ENCODE measurements at regions not wholly inside any gene's neighbourhood (a gene's known extent, or its start where the extent isn't known, plus 50 kb on each side); places are given as distances from the start of the nearest gene placed in this dataset.

- Mint-ChIP-seq H3K36me3 (no peaks in the 10 kb centered on the region), H3K27ac (no peak overlapping the region), H3K4me1 (no peaks in the 10 kb centered on the region), H3K27me3 (peaks cover 9% of the 10 kb centered on the region), H3K4me3 (no peak overlapping the region), H3K9me3 (no peaks in the 10 kb centered on the region)
- ATAC-seq, result no peak
These were observed 156.7 kb upstream of the BACE2 start for GRCh38 chr21:41011098-41011731.

- ATAC-seq, result no peak
- Mint-ChIP-seq H3K27ac (no peak overlapping the region), H3K27me3 (peaks cover 9% of the 10 kb centered on the region), H3K36me3 (no peaks in the 10 kb centered on the region), H3K4me1 (no peaks in the 10 kb centered on the region), H3K9me3 (no peaks in the 10 kb centered on the region), H3K4me3 (no peak overlapping the region)
These were observed 156.0 kb upstream of the BACE2 start for GRCh38 chr21:41011951-41012366.

GRCh38 chr21:41012425-41012824, 155.5 kb upstream of the BACE2 start:
- Mint-ChIP-seq H3K27me3 (peaks cover 9% of the 10 kb centered on the region), H3K9me3 (no peaks in the 10 kb centered on the region), H3K4me1 (no peaks in the 10 kb centered on the region), H3K4me3 (no peak overlapping the region), H3K36me3 (no peaks in the 10 kb centered on the region), H3K27ac (no peak overlapping the region)
- no peak for ATAC-seq

- no peak for ATAC-seq
- H3K27me3 Mint-ChIP-seq, result no peaks in the 10 kb centered on the region
- H3K4me3 Mint-ChIP-seq, result no peak overlapping the region
- H3K4me1 Mint-ChIP-seq, result no peaks in the 10 kb centered on the region
- H3K36me3 Mint-ChIP-seq, result no peaks in the 10 kb centered on the region
- no peak overlapping the region for H3K27ac Mint-ChIP-seq
- peaks cover 5% of the 10 kb centered on the region for H3K9me3 Mint-ChIP-seq
These were observed 151.5 kb upstream of the BACE2 start for GRCh38 chr21:41016472-41016871.

GRCh38 chr21:41018431-41018830, 149.5 kb upstream of the BACE2 start:
- Mint-ChIP-seq H3K27ac (no peak overlapping the region), H3K27me3 (no peaks in the 10 kb centered on the region), H3K4me1 (no peaks in the 10 kb centered on the region), H3K36me3 (no peaks in the 10 kb centered on the region), H3K9me3 (peaks cover 5% of the 10 kb centered on the region), H3K4me3 (no peak overlapping the region)
- ATAC-seq, result no peak

GRCh38 chr21:41023936-41024335, 144.0 kb upstream of the BACE2 start:
- Mint-ChIP-seq H3K4me1 (no peaks in the 10 kb centered on the region), H3K9me3 (peaks cover 10% of the 10 kb centered on the region), H3K36me3 (no peaks in the 10 kb centered on the region), H3K4me3 (no peak overlapping the region), H3K27me3 (peaks cover 8% of the 10 kb centered on the region), H3K27ac (no peak overlapping the region)
- ATAC-seq, result no peak

- H3K27me3 Mint-ChIP-seq, result peaks cover 8% of the 10 kb centered on the region
- no peaks in the 10 kb centered on the region for H3K4me1 Mint-ChIP-seq
- H3K4me3 Mint-ChIP-seq, result no peak overlapping the region
- H3K27ac Mint-ChIP-seq, result no peak overlapping the region
- peaks cover 10% of the 10 kb centered on the region for H3K9me3 Mint-ChIP-seq
- no peak for ATAC-seq
- H3K36me3 Mint-ChIP-seq, result no peaks in the 10 kb centered on the region
These were observed 143.6 kb upstream of the BACE2 start for GRCh38 chr21:41024341-41024740.

GRCh38 chr21:41024746-41025254, 143.2 kb upstream of the BACE2 start:
- Mint-ChIP-seq H3K27ac (no peak overlapping the region), H3K4me3 (no peak overlapping the region), H3K9me3 (peaks cover 10% of the 10 kb centered on the region), H3K36me3 (no peaks in the 10 kb centered on the region), H3K27me3 (peaks cover 8% of the 10 kb centered on the region), H3K4me1 (no peaks in the 10 kb centered on the region)
- no peak for ATAC-seq

GRCh38 chr21:41029571-41029970, 138.4 kb upstream of the BACE2 start:
- H3K4me1 Mint-ChIP-seq, result no peaks in the 10 kb centered on the region
- ATAC-seq, result no peak
- H3K27me3 Mint-ChIP-seq, result peaks cover 39% of the 10 kb centered on the region
- no peak overlapping the region for H3K27ac Mint-ChIP-seq
- no peak overlapping the region for H3K4me3 Mint-ChIP-seq
- H3K9me3 Mint-ChIP-seq, result peaks cover 7% of the 10 kb centered on the region
- H3K36me3 Mint-ChIP-seq, result no peaks in the 10 kb centered on the region

- Mint-ChIP-seq H3K9me3 (peaks cover 5% of the 10 kb centered on the region), H3K27ac (no peak overlapping the region), H3K4me1 (no peaks in the 10 kb centered on the region), H3K36me3 (no peaks in the 10 kb centered on the region), H3K4me3 (no peak overlapping the region), H3K27me3 (peaks cover 36% of the 10 kb centered on the region)
- ATAC-seq, result no peak
These were observed 136.2 kb upstream of the BACE2 start for GRCh38 chr21:41031701-41032220.

- no peak for ATAC-seq
- H3K9me3 Mint-ChIP-seq, result peaks cover 3% of the 10 kb centered on the region
- peaks cover 30% of the 10 kb centered on the region for H3K27me3 Mint-ChIP-seq
- H3K4me1 Mint-ChIP-seq, result no peaks in the 10 kb centered on the region
- H3K36me3 Mint-ChIP-seq, result no peaks in the 10 kb centered on the region
- H3K4me3 Mint-ChIP-seq, result no peak overlapping the region
- H3K27ac Mint-ChIP-seq, result no peak overlapping the region
These were observed 135.4 kb upstream of the BACE2 start for GRCh38 chr21:41032541-41032940.

GRCh38 chr21:41037212-41037611, 130.7 kb upstream of the BACE2 start:
- no peaks in the 10 kb centered on the region for H3K4me1 Mint-ChIP-seq
- peaks cover 3% of the 10 kb centered on the region for H3K9me3 Mint-ChIP-seq
- H3K27ac Mint-ChIP-seq, result no peak overlapping the region
- peaks cover 24% of the 10 kb centered on the region for H3K27me3 Mint-ChIP-seq
- no peaks in the 10 kb centered on the region for H3K36me3 Mint-ChIP-seq
- ATAC-seq, result no peak
- no peak overlapping the region for H3K4me3 Mint-ChIP-seq

GRCh38 chr21:41037936-41038335, 130.0 kb upstream of the BACE2 start:
- no peaks in the 10 kb centered on the region for H3K36me3 Mint-ChIP-seq
- H3K27ac Mint-ChIP-seq, result no peak overlapping the region
- no peaks in the 10 kb centered on the region for H3K4me1 Mint-ChIP-seq
- H3K4me3 Mint-ChIP-seq, result no peak overlapping the region
- peaks cover 17% of the 10 kb centered on the region for H3K27me3 Mint-ChIP-seq
- ATAC-seq, result no peak
- peaks cover 3% of the 10 kb centered on the region for H3K9me3 Mint-ChIP-seq

- ATAC-seq, result no peak
- H3K27me3 Mint-ChIP-seq, result peaks cover 38% of the 10 kb centered on the region
- H3K4me1 Mint-ChIP-seq, result peaks cover 5% of the 10 kb centered on the region
- no peak overlapping the region for H3K27ac Mint-ChIP-seq
- no peaks in the 10 kb centered on the region for H3K36me3 Mint-ChIP-seq
- H3K9me3 Mint-ChIP-seq, result no peaks in the 10 kb centered on the region
- no peak overlapping the region for H3K4me3 Mint-ChIP-seq
These were observed 124.9 kb upstream of the BACE2 start for GRCh38 chr21:41043014-41043413.

GRCh38 chr21:41045534-41046268, 122.3 kb upstream of the BACE2 start:
- peaks cover 44% of the 10 kb centered on the region for H3K27me3 Mint-ChIP-seq
- no peak overlapping the region for H3K27ac Mint-ChIP-seq
- peaks cover 5% of the 10 kb centered on the region for H3K4me1 Mint-ChIP-seq
- no peak overlapping the region for H3K4me3 Mint-ChIP-seq
- ATAC-seq, result no peak
- H3K9me3 Mint-ChIP-seq, result no peaks in the 10 kb centered on the region
- H3K36me3 Mint-ChIP-seq, result no peaks in the 10 kb centered on the region

GRCh38 chr21:41048145-41048544, 119.8 kb upstream of the BACE2 start:
- Mint-ChIP-seq H3K27ac (no peak overlapping the region), H3K4me3 (no peak overlapping the region), H3K27me3 (peaks cover 35% of the 10 kb centered on the region), H3K36me3 (no peaks in the 10 kb centered on the region), H3K4me1 (peaks cover 5% of the 10 kb centered on the region), H3K9me3 (no peaks in the 10 kb centered on the region)
- no peak for ATAC-seq
